PC-9 (cell line): ENCODE measurements at regions not wholly inside any gene's neighbourhood (a gene's known extent, or its start where the extent isn't known, plus 50 kb on each side); places are given as distances from the start of the nearest gene placed in this dataset.

Source experiments
- BruUV-seq: library from RNA; stranded (reverse); fragments of 400-500 nt; replicated peaks from 2 replicates; lab custom pipeline; 2021; lab: Mats Ljungman, UMichigan
- CTCF ChIA-PET: fragments of 300-600 bp; sonication (Branson Sonifier 250); formaldehyde crosslinking; loops from one replicate; lab custom pipeline; 2022; ENCODE audit warnings: antibody characterized with exemption; lab: Charles Lee
- POLR2A ChIA-PET: fragments of 300-600 bp; sonication (Branson Sonifier 250); formaldehyde crosslinking; loops from one replicate; lab custom pipeline; 2022; ENCODE audit warnings: antibody characterized with exemption; ENCODE audit not compliant: unreplicated experiment; lab: Charles Lee
- DNase-seq, 2 experiments: peaks; one replicate each; pipeline versions ENCODE4 v3.0.0 to v3.0.0-alpha.2; 2015 to 2022; ENCODE audit warnings: mixed read lengths in 1 of 2
- H2AFZ ChIP-seq: fragments of 200-600 bp; sonication (generic); 2 replicates; pipeline ENCODE4 v1.8.1; 2017; ENCODE audit warnings: antibody characterized with exemption
- H3F3A ChIP-seq: fragments of 200-600 bp; sonication (generic); 2 replicates; pipeline ENCODE4 v1.8.1; 2017; ENCODE audit warnings: antibody characterized with exemption, mild to moderate bottlenecking, low read depth; ENCODE audit not compliant: insufficient read depth
- H3K27ac ChIP-seq: fragments of 200-600 bp; sonication (generic); 2 replicates; pipeline ENCODE4 v1.6.1; 2016; ENCODE audit warnings: mixed run types
- H3K27me3 ChIP-seq: fragments of 200-600 bp; sonication (generic); 2 replicates; pipeline ENCODE4 v1.6.1; 2016; ENCODE audit warnings: low read depth, mixed run types; ENCODE audit not compliant: insufficient read depth
- H3K36me3 ChIP-seq: fragments of 200-600 bp; sonication (generic); 2 replicates; pipeline ENCODE4 v1.6.1; 2016; ENCODE audit warnings: low read depth, mixed run types
- H3K4me1 ChIP-seq: fragments of 200-600 bp; sonication (generic); replicated peaks from 2 replicates; pipeline ENCODE4 v1.6.1; 2016; ENCODE audit warnings: mixed run types; ENCODE audit not compliant: insufficient read depth
- H3K4me2 ChIP-seq: fragments of 200-600 bp; sonication (generic); 2 replicates; pipeline ENCODE4 v1.6.1; 2017; ENCODE audit warnings: mixed run types
- H3K4me3 ChIP-seq: fragments of 200-600 bp; sonication (generic); 2 replicates; pipeline ENCODE4 v1.6.1; 2016; ENCODE audit warnings: mixed run types
- H3K79me2 ChIP-seq: fragments of 200-600 bp; sonication (generic); 2 replicates; pipeline ENCODE4 v1.6.1; 2017; ENCODE audit warnings: low read depth, mixed run types
- H3K9me2 ChIP-seq: fragments of 200-600 bp; sonication (generic); 2 replicates; pipeline ENCODE4 v1.8.1; 2017; ENCODE audit warnings: mild to moderate bottlenecking; ENCODE audit not compliant: insufficient read depth
- H3K9me3 ChIP-seq: fragments of 200-600 bp; sonication (generic); 2 replicates; pipeline ENCODE4 v1.8.1; 2016; ENCODE audit warnings: low read depth; ENCODE audit not compliant: insufficient read depth
- H4K20me1 ChIP-seq: fragments of 200-600 bp; sonication (generic); 2 replicates; pipeline ENCODE4 v1.8.1; 2017; ENCODE audit not compliant: insufficient read depth
- EZH2 ChIP-seq: fragments of 200-600 bp; sonication (generic); IDR thresholded peaks from 2 replicates; pipeline ENCODE4 v1.8.0; 2017; ENCODE audit warnings: antibody characterized with exemption, low read depth
- intact Hi-C: fragments of 100-400 bp; cut with micrococcal nuclease; formaldehyde crosslinking; loops from one replicate; pipeline ENCODE4 v1.10.0; 2022; ENCODE audit not compliant: unreplicated experiment
- TF ChIP-seq, protein P1 (sequence below): fragments of 200-600 bp; sonication (generic); conservative IDR thresholded peaks from 2 replicates; pipeline ENCODE4 v1.6.1; 2017; ENCODE audit warnings: mixed run types, antibody characterized with exemption, mild to moderate bottlenecking, moderate library complexity

DNA sequence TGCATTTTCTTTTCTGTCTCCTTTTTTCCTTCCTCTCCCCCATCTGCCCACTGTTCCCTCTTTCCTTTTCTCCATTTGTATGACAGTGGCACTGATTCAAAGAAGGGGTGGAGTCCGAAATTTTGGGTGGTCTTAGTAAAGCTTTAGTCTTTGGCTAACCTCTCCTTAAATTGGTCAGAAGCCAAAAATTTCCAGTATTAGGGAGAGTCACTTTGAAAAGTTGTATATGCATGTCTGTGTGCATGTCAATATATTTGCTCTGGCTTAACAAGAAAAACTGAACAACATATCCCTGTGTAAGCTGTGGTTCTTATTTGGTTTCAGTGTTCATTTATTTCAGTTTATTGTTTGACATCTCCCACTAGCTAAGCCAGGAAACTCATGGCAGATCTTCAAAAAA, 314.8 kb upstream of the CXADR start:
- no peaks in the 10 kb centered on the region for H3K27me3 ChIP-seq
- no peaks in the 10 kb centered on the region for H3K9me3 ChIP-seq
- BruUV-seq, result no TSS peak
- no peak overlapping the region for H3K27ac ChIP-seq
- H3K4me3 ChIP-seq, result no peak overlapping the region
- no peaks in the 10 kb centered on the region for H3K9me2 ChIP-seq
- no peak for DNase-seq
- no peaks in the 10 kb centered on the region for H3K36me3 ChIP-seq
- H3K4me1 ChIP-seq, result no peaks in the 10 kb centered on the region
- TF ChIP-seq EZH2, result no peak
- TF ChIP-seq, protein P1, sequence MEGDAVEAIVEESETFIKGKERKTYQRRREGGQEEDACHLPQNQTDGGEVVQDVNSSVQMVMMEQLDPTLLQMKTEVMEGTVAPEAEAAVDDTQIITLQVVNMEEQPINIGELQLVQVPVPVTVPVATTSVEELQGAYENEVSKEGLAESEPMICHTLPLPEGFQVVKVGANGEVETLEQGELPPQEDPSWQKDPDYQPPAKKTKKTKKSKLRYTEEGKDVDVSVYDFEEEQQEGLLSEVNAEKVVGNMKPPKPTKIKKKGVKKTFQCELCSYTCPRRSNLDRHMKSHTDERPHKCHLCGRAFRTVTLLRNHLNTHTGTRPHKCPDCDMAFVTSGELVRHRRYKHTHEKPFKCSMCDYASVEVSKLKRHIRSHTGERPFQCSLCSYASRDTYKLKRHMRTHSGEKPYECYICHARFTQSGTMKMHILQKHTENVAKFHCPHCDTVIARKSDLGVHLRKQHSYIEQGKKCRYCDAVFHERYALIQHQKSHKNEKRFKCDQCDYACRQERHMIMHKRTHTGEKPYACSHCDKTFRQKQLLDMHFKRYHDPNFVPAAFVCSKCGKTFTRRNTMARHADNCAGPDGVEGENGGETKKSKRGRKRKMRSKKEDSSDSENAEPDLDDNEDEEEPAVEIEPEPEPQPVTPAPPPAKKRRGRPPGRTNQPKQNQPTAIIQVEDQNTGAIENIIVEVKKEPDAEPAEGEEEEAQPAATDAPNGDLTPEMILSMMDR, result no peak
- ChIA-PET CTCF (no interaction called here), POLR2A (no interaction called here)
- H4K20me1 ChIP-seq, result no peaks in the 10 kb centered on the region
- no peaks in the 10 kb centered on the region for H3F3A ChIP-seq
- intact Hi-C loops, result no loop called here
- no peak overlapping the region for H3K4me2 ChIP-seq
- no peak overlapping the region for H2AFZ ChIP-seq
- H3K79me2 ChIP-seq, result no peaks in the 10 kb centered on the region

DNA sequence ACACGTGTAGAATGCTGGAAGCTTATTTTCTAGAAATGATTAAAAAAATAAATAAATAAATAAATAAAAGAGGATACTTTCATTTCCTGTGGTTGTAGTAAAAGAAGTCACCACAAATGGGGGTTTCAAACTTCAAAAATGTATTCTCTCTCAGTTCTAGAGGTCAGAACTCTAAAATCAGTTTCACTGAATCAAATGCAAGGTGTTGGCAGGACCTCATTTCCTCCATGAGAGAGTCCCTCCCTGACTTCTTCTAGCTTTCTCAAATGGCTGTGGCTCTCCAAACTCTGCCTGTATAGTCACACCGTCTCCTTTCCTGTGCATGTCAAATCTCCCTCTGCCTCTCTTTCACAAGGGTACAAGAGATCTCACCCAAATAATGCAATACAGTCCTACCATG, 312.6 kb upstream of the CXADR start:
- Histone ChIP-seq H3K9me2 (no peaks in the 10 kb centered on the region), H2AFZ (no peak overlapping the region), H3K79me2 (no peaks in the 10 kb centered on the region), H3K4me2 (no peak overlapping the region), H3K4me1 (no peaks in the 10 kb centered on the region), H3K9me3 (no peaks in the 10 kb centered on the region), H4K20me1 (no peaks in the 10 kb centered on the region), H3F3A (no peaks in the 10 kb centered on the region), H3K27me3 (no peaks in the 10 kb centered on the region), H3K36me3 (no peaks in the 10 kb centered on the region), H3K27ac (no peak overlapping the region), H3K4me3 (no peak overlapping the region)
- intact Hi-C loops, result no loop called here
- BruUV-seq, result no TSS peak
- TF ChIP-seq EZH2, result no peak
- TF ChIP-seq, protein P1, result no peak
- ChIA-PET CTCF (no interaction called here), POLR2A (no interaction called here)
- DNase-seq, result no peak

DNA sequence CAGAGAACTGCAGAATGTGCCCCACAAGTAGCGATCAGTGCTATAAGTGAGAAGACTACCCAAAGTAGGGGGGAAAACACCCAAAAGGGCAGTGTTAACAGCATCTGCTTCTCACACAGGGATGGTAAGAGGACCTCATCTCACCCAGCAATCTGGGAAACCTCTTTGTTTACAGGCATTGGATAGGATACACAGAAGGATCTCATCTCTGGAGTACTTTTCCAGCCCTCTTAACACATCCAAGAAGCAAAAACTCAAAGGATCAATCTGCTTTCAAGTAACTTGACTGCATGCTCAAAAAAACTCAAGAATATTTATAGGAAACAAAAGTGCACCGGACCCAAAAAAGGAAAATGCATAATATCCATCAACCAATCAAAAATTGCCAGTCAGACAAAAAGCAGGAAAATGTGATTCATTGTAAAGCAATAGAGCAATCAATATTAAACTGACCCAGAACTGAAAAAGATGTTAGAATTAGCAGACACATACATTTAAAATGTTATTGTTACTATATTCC, 311.0 kb upstream of the CXADR start:
- no peak for DNase-seq
- Histone ChIP-seq H3K4me2 (no peak overlapping the region), H2AFZ (no peak overlapping the region), H3K4me3 (no peak overlapping the region), H3K27me3 (no peaks in the 10 kb centered on the region), H3K79me2 (no peaks in the 10 kb centered on the region), H3K36me3 (no peaks in the 10 kb centered on the region), H3K4me1 (no peaks in the 10 kb centered on the region), H3K9me2 (no peaks in the 10 kb centered on the region), H3K27ac (no peak overlapping the region), H3K9me3 (no peaks in the 10 kb centered on the region), H3F3A (no peaks in the 10 kb centered on the region), H4K20me1 (no peaks in the 10 kb centered on the region)
- POLR2A ChIA-PET, result no interaction called here
- CTCF ChIA-PET, result no interaction called here
- BruUV-seq, result no TSS peak
- intact Hi-C loops, result no loop called here
- no peak for TF ChIP-seq EZH2
- TF ChIP-seq, protein P1, result no peak
